ENCODE measurements at regions not wholly inside any gene's neighbourhood (a gene's known extent, or its start where the extent isn't known, plus 50 kb on each side); places are given as distances from the start of the nearest gene placed in this dataset.

DNA sequence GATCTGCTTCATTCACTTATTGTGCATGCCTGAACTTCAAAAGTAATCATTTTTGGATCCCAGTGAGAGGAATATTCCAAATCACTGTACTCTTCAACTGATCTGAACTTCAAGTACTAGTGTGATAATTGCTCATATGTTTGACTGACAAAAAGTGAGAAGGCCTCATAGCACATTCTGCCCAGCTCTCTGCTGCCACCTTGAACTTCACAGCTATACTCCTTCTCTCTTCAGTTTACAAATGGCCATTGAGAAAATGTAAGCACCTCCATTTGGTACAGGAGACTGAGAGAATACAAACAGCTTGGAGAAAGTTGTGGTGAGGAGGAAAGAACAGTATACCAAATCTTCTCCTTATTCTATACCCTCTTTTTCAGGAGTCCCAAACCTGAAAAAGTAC, 946.0 kb upstream of the CHAC2 start:
- DNase-seq: no peak

DNA sequence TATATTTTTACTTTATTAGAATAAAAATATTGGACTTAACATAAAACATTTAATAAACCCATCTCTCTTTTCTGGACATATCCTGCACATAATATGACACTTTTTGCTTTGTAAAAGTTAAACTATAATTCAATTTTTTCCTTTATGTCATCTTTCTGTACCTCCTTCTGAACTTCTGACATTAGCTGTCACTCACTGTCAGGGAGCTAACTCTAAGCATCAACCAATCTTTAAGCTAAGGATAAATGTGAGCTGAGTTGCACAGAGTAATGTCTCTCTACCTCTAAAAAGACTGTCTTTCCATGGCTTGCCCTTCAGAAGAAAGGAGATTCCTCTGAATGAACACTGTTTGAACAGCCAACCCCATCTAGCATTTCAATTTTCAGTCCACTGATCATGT, 948.6 kb upstream of the CHAC2 start:
- DNase-seq: no peak

DNA sequence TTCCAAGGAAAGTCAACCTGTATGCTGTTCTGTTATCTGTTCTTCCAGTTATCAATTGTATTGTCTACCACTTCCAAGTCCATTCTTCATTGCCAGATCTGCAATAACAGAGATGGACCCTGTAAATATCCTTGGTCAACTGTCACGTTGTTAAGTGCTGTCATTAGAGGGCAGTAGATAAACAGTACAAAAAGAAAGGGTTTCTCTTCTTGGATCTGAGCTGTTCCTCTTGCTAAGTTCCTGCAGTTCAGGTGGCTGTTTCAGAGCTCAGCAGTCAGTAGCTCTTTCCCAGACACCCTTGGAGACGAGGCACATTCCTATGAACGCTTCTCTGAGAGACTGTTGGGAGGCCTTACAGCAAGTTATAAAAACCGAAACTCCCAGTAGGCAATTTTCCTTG, 957.1 kb upstream of the CHAC2 start:
- no peak for DNase-seq

DNA sequence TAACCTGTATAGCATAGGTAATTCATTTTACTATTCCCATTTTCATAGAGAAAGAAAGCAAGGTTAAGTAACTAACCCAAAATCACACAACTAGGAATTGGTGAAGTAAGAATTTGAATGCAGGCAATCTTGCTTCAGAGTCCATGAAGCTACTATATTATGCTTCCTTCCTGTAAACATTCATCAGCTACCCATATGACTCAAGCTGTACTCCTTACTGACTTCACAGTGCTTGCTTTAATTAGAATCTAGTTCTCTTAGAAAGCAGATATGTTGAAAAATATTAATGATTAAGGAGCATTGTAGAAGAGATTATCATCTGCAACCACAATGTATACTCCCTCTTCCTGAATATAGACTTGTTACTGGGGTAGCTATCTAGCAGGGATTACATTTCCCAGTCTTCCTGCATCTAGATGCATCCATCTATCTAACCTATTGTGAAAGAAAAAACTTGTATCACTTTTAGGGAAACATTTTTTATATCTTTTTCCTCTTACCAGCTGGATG, 961.6 kb upstream of the CHAC2 start:
- DNase-seq: no peak

DNA sequence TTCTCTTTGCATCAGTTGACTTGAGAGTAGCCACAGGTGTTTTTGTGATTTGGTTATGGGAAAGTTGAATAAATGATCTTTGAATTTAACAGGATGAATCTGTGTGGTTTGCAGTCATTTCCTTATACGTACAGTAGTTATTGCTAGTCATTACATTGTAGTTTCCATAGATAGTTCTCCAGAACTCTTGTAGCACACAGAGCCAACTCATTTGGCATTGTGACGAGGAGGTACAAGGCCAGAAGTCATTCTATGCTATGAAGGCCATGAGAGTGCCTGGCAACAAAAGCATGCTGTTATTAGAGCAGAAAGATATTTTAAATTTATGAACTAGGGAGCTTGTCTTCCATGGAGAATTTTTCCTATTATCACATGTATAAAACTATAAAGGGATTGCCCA, 973.0 kb upstream of the CHAC2 start:
- no peak for DNase-seq

DNA sequence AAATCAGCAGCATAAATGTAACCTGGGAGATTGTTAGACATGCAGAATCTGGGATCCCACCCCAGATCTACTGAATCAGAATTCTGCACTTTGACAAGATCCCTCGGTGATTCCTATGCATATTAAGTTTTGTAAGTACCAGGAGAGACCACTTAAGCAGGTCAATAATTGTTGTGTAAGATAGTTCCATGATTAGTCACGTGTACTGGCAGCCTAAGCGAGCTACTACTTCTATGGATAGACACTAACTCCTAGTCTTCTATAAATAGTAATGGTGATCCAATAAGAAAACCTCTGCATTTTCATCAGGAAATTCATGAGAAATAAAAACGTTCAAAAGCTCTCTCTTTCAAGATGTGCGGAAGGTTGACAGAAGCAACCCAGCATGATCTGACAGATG, 988.2 kb upstream of the CHAC2 start:
- DNase-seq: no peak

DNA sequence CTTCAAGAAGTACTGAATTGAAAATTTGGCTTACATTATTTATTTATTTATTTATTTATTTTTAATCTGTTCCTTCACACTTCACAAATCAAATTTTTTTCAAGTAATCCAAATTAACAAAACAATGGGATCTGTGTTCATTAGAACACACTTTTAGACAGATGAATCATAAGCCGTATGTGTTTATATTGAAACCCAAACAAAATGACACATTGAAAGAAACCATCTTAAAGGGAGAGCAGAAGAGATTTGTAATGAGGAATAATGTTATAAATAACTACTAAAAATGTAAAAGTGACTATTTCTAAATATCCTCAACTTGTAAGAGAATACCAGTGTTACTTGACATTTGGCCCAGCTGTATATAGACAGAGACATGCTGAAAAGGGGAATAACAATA, 991.0 kb upstream of the CHAC2 start:
- no peak for DNase-seq

DNA sequence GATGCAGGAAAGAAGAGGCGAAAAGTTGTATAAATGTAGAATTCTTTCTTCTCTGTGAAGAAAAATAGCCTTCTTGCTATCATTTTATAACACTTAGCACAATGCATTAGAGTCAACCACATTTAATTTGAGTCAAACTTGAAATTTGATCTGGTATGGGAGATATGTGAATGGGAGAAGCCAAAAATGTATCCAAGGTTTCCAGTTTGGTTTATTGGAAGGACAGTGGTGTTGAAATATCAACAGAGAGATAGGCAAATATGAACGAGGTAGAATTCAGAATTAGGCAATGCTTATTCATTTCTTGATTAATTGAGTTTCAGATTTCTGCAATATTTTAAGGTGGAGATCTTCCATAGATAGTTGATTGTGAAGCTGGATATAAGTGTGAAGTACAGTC, 991.9 kb upstream of the CHAC2 start:
- DNase-seq: no peak

DNA sequence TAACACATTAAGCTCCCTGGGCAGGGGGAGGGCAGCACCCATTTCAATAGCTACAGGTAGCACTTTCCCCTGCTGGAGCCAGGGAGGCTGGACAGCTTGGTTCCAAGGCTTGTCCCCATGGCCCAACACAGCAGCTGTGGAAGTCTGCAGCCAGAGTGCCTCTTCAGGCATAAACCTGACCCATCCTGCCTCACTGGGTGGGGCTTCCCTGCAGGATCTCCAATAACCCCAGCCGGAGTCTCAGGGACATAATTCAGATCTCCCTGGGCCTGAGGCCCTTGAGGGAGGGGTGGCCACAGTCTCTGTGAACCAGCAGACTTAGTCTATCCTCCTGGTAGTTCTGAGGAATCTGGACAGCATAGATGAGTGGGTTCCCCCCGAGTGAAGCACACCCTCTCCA, 1001.9 kb upstream of the CHAC2 start:
- no peak for DNase-seq

DNA sequence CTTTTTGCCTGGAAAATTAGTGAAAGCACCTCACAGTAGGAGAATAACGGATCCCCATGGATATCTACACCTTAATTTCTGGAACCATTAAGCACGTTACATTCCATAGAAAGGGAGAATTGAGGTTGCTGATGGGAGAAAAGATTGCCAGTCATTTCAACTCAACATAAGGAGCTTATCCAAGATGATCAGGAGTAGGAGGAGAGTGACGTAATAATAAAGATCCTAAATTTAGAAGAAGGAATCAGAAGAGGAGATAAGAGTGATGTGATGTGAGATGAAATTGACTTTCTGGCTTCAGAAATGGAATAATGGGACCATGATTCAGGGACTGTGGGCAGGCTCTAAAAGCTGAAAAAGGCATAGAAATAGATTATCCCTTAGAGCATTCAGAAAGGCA, 1017.8 kb upstream of the CHAC2 start:
- no peak for DNase-seq

DNA sequence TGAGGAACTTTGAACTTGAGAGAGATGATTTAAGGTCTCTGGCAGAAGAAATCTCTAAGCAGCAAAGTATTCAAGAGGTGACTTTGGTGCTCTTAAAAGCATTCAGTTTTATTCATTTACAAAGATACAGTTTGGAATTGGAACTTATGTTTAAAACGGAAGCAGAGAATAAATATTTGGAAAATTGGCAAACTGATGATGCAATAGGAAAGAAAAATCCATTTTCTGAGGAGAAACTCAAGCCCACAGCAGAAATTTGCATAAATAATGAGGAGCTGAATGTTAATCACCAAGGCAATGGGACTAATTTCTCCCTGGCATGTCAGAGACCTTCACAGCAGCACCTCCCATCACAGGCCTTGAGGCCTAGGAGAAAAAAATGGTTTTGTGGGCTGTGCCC, 1022.5 kb upstream of the CHAC2 start:
- no peak for DNase-seq

DNA sequence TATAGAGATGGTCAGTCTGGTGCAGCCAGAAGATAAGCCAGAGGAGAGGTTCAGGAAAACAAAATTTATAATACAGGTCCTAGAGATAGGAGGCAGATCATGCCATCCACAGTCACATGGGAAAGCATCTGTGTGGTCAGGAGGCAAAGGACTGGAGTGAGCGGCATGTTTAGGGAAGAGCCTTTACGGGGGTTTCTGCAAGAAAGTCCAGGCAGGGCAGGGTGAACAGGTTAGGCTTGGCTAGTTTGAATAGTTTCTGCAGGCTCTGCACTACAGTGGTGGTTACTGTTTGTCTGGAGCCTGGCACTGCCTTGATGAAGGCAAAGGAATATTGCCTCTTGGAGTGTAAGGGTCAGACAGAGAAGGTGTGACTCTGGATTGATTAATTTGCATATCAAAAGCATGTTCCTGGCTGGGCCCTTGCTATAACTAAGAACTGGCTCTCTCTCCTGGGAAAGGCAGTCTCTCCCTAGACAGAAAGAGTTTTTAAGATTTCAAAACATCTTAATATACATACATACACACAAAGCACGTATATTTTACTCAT, 1034.7 kb upstream of the CHAC2 start:
- no peak for DNase-seq

DNA sequence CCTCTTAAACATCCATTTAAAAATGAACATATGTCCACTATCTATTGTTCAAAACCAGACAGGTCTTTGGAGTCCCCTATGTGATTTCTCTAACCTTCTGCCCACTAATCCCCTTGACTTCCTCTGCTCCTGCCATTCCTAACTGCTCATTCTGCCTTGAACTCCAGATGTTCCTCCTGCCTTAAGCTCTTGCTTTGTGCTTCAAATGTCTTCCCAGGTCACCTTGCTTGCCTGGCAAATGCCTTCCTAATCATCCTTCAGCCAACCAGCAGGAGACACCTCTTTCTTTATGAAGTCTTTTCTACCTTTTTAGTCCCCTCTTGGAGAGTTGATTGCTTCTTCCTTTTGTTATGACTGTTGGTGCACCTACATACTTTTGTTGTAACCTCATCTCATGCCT, 1043.0 kb upstream of the CHAC2 start:
- DNase-seq: no peak

DNA sequence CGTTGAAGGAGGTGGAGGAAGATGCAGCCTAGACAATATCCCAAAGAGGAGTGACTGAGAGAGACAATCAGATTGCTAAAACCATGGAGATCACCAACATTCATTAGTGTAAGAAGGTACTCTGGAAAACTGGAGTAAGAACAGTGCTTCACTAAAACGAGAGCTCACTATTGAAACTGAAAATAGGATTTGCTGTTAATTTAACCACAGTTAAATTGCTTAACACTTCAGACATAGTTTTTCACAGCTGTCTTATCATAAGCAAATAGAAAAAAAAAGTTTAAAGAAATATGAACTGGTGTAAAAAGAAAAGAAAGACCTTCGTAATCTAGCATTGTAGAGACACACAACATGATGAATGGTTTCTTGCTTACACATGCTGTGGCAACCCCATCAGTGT, 1049.8 kb upstream of the CHAC2 start:
- DNase-seq: no peak

DNA sequence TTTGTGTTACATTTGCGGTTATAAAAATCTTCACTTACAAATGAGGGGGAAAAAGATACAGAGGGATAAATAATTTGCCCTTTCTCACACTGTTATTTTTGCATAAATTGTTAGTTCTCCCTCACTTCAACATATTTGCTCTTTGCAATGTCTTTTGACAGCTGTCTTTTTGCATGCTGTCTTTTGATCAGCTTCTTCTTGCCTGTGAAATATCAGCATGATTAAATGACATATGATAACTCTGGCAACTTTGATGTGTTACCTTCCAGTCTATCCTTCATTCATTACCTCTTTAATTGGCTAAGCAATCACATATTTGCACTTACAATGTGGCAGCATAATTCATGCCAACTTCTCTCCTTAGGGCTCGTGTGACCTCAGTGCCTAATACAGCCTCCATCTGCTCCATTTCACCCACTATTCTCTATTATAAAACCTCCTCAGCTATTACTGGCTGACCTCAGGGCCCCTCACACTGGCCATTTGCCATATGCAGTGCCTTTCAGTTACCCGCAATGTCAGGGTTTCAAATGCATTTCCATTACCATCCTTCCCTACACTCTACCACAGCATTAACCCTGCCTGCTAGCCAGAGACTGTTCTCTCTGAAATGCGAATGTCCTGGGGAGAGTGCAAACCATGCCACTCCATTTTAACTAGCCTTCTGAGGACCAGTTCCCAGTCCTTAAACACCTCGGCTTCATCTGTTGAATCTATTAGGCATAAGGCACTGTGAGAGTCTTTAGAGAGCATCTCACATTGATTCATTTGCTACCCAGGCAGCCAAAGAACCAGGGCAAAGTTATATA, 1056.6 kb upstream of the CHAC2 start:
- DNase-seq: no peak

DNA sequence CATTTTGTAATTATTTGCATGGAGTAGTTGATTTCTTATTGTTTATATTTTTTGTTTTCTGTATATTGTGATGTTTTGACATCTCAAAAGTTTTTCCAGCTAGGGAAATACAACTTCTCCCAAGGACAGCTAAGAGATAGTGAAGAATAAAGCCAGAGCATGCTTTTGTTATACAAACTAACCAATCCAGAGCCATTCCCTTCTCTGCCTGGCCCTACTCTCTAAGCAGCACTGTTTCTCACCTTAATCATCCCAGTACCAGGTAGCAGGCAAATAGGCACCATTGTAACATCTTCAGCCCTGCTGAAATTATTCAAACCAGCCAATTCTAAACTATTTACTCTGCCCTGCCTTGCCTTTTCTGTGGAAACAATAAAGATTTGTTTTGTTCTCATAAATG, 1063.4 kb upstream of the CHAC2 start:
- no peak for DNase-seq

DNA sequence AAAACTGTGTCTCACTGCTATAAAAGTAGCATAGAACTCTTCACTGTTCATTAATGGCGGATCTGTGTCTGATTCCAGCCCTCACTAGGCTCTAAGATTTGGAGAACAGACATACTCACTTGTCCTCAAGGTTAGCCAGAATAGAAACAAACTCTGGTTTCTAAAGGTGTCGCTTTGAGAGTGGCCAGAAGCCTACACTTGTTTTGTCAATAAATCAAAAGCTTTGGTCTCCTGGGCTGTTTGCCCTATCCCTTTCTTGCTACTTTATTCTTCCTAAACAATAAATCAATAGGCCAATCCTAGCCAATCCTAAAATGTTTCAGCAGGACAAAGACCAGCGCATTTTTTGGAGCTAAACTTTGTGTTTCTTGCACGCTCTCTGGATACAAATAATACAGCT, 1064.6 kb upstream of the CHAC2 start:
- no peak for DNase-seq

DNA sequence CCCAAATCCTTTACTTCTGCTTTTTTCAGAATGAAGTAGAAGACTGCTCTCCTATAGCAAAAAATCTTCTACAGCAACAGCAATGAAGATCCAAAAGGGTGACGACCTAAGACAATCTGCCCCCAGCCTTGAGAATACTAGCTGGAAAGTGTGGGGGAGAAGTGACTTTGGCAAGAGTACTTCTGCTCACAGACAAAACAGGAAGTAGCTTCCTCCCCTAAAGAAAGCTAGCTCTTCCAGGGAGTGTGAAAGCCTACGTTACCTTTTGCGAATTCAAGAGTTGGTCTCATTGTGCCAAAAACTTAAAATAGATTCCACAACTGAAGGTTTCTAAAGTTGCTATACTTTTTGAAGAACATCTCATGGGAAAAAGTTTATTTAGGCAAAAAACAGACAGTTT, 1069.2 kb upstream of the CHAC2 start:
- no peak for DNase-seq

DNA sequence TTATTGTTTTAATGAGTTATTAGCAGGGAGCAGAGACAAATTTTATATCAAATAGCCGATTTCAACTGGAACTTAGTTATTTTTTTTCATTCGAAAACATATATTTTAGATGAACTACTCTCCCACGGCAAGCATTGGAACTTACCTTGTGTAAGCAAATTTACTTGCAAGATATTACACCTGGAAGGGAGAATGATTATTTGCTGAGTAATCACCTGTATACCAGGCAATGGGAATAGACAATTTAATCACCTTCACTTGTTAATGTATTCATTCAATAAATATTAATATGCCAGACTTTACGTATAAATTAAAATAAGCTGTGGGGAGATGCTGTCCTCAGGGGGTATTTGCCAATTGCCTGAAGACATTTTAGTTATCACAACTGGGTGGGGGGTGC, 1069.9 kb upstream of the CHAC2 start:
- DNase-seq: no peak

DNA sequence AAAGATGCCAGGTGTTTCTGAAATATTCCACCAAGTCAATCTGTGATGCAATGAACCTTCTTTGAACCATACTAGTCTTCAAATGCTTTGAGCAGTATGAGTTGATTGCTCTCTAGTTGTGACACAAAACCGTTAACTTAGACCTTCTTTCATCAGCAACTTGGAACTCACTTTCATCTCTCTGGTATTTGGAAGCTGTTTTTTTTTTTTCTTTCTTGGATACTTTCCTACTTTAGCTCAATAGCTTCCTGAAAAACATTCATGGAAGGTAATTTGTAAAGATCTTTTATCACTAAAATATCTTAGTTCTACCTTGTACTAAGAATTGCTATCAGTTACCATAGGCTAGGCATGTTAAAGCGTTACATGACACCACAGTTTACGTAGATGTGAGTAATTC, 1071.9 kb upstream of the CHAC2 start:
- no peak for DNase-seq

DNA sequence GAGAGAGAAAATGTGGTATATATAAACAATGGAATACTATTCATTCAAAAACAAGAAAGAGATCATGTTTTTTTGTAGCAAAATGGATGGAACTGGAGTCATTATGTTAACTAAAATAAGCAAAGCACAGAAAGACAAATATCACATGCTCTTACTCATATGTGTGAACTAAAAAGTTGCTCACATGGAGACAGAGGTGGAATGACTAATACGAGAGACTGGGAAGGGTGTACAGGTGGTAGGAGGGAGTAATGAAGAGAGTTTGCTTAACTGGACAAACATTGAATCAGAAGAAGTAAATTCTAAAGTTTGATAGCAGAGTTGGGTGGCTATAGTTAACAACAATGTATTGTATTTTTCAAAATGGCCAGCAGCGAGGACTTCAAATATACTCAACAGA, 1080.7 kb upstream of the CHAC2 start:
- DNase-seq: no peak

DNA sequence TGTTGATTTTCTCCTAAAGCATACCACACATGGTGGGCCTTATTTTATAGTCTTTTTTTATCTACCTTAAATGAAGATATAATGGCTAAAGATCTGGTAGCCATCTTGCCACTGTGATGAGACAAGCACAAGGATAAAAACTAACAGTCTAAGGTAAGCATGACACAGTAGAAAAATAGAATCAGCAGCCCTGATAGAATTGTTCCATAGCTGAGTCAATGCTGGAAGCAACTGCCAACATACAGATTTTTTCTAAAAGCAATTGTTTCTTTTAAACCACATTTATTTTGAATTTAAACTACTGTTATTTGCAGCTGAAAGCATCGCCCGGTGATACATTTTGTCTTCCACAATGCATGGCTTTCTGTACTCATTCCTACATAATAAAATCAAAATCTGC, 1091.5 kb upstream of the CHAC2 start:
- DNase-seq: no peak

DNA sequence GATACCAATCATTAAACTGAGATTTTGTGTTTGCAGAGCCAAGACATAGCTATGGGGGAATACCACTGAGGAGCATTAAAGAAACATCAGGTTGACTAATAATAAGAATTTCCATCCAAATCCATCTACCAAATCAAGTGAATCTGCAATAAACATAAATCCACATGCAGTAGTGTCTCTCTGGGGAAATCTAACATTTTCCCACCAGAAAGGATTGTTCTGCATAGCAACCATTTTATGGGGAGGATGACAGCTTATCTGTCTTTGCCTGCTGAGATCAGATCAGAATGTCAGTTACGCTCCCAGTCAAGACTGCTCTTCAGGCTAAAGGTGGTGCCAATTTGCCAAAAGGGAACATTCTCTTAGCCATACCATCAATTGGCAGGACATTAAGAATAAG, 1098.9 kb upstream of the CHAC2 start:
- no peak for DNase-seq

DNA sequence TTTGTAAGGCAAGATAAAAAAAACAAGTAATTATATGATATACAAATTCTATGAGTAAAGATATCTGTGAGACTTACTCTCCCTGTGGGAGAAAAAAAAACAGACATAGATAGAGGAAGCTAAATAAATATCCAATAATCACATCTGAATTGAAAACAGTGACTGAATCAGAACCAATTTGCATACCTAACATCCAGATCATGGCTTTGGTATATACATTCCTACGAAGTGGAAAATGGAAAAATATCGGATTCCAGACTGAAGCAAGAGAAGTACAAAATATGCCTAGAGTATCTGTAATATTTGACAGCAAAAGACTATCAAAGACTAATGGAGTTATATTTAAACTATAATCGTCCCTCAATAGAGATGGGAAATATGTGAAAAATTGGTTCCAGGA, 1108.1 kb upstream of the CHAC2 start:
- DNase-seq: no peak

DNA sequence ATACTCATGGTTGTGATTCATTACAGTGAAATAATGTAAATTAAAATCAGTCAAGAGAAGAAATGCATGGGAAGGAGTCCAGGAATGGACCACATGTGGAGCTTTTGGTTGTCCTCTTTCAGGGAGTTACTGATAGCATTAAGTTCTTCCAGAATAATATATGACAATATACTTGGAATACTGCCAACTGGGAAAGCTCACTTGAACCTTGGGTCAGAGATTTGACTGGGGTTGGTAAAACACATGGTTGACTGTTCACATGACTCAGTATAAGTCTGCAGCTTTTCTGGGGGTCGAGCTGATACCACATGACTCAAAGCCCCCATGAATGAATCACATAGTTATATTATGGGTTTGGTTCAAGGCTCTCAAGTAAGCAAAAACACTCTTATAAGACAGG, 1109.0 kb upstream of the CHAC2 start:
- no peak for DNase-seq
